CD14-positive monocyte (primary cell): ENCODE measurements at regions not wholly inside any gene's neighbourhood (a gene's known extent, or its start where the extent isn't known, plus 50 kb on each side); places are given as distances from the start of the nearest gene placed in this dataset.

Experiments
- DNase-seq, 3 donors: peaks; one replicate each; pipeline ENCODE4 v3.0.0-alpha.2; 2011 to 2022
- H2AFZ ChIP-seq: 2 replicates; pipeline ENCODE4 v1.6.0; 2012; ENCODE audit warnings: mild to moderate bottlenecking, low read depth, low read length, inconsistent platforms; ENCODE audit not compliant: insufficient read depth, poor library complexity, severe bottlenecking
- H3K27ac ChIP-seq, 2 donors: 1 replicate in 1 of 2; 2 replicates in 1 of 2; pipeline ENCODE4 v1.5.1; 2012 to 2013; ENCODE audit warnings: low read length in 2 of 2, control low read depth in 1 of 2, inconsistent platforms in 1 of 2, low read depth in 1 of 2, mild to moderate bottlenecking in 1 of 2
- H3K27me3 ChIP-seq, 2 donors: one replicate each; pipeline versions ENCODE4 v1.6.0 to v1.6.1; 2011 to 2013; ENCODE audit warnings: low read length in 2 of 2; ENCODE audit not compliant: control insufficient read depth in 2 of 2, insufficient read depth in 2 of 2
- H3K36me3 ChIP-seq, 2 donors: replicated peaks in 1 of 2; 1 replicate in 1 of 2; 2 replicates in 1 of 2; pipeline versions ENCODE4 v1.5.1 to v1.6.1; 2012 to 2013; ENCODE audit warnings: low read length in 2 of 2, control low read depth in 1 of 2, inconsistent platforms in 1 of 2, mild to moderate bottlenecking in 1 of 2; ENCODE audit not compliant: insufficient read depth in 2 of 2, control insufficient read depth in 1 of 2
- H3K4me1 ChIP-seq, 2 donors: 1 replicate in 1 of 2; 2 replicates in 1 of 2; pipeline versions ENCODE4 v1.5.1 to v1.6.1; 2012 to 2013; ENCODE audit warnings: low read length in 2 of 2, control low read depth in 1 of 2, inconsistent platforms in 1 of 2, mild to moderate bottlenecking in 1 of 2, moderate library complexity in 1 of 2; ENCODE audit not compliant: insufficient read depth in 2 of 2, control insufficient read depth in 1 of 2
- H3K4me2 ChIP-seq: replicated peaks from 2 replicates; pipeline ENCODE3; 2012; ENCODE audit warnings: low read length, moderate library complexity, mild to moderate bottlenecking; ENCODE audit not compliant: poor library complexity, severe bottlenecking; ENCODE audit errors: extremely low read depth
- H3K4me3 ChIP-seq, 3 experiments: fragments of 200-600 bp in 1 of 3; sonication (generic) in 1 of 3; replicated peaks in 1 of 3; 1 replicate in 2 of 3; 2 replicates in 1 of 3; pipeline ENCODE4 v1.5.1; 2011 to 2013; ENCODE audit warnings: low read length in 3 of 3, mild to moderate bottlenecking in 3 of 3, control low read depth in 2 of 3, low read depth in 2 of 3, inconsistent platforms in 1 of 3, moderate library complexity in 1 of 3
- H3K79me2 ChIP-seq: 2 replicates; pipeline ENCODE4 v1.6.0; 2012; ENCODE audit warnings: mild to moderate bottlenecking, control low read depth, inconsistent platforms, low read length, moderate library complexity; ENCODE audit not compliant: insufficient read depth
- H3K9ac ChIP-seq: 2 replicates; pipeline ENCODE4 v1.6.0; 2017; ENCODE audit warnings: low read length, mild to moderate bottlenecking; ENCODE audit not compliant: insufficient read depth, poor library complexity, severe bottlenecking
- H3K9me3 ChIP-seq, 2 donors: replicated peaks in 1 of 2; 1 replicate in 1 of 2; 2 replicates in 1 of 2; pipeline versions ENCODE4 v1.5.1 to v1.6.1; 2012 to 2013; ENCODE audit warnings: low read length in 2 of 2, control low read depth in 1 of 2; ENCODE audit not compliant: control insufficient read depth in 1 of 2, insufficient read depth in 1 of 2
- H4K20me1 ChIP-seq: 2 replicates; pipeline ENCODE4 v1.6.0; 2012; ENCODE audit warnings: mild to moderate bottlenecking, low read length, control low read depth, moderate library complexity; ENCODE audit not compliant: insufficient read depth
- H3K27ac Mint-ChIP-seq, 7 donors: one replicate each; pipeline ENCODE4 v1.8.0; 2020; ENCODE audit warnings: mild to moderate bottlenecking in 7 of 7, mixed read lengths in 7 of 7, moderate library complexity in 6 of 7, inconsistent platforms in 2 of 7
- H3K27me3 Mint-ChIP-seq, 3 donors: one replicate each; pipeline ENCODE4 v1.8.0; 2021 to 2022; ENCODE audit warnings: low read depth in 3 of 3, mild to moderate bottlenecking in 3 of 3, mixed read lengths in 3 of 3, moderate library complexity in 3 of 3, inconsistent platforms in 1 of 3
- H3K36me3 Mint-ChIP-seq, 2 donors: one replicate each; pipeline ENCODE4 v1.8.0; 2020; ENCODE audit warnings: mixed read lengths in 2 of 2, inconsistent platforms in 1 of 2, mild to moderate bottlenecking in 1 of 2
- H3K4me1 Mint-ChIP-seq: one replicate; pipeline ENCODE4 v1.8.0; 2020; ENCODE audit warnings: mild to moderate bottlenecking, mixed read lengths
- H3K4me3 Mint-ChIP-seq, 2 donors: one replicate each; pipeline ENCODE4 v1.8.0; 2020; ENCODE audit warnings: mild to moderate bottlenecking in 2 of 2, mixed read lengths in 2 of 2, moderate library complexity in 1 of 2
- H3K9me3 Mint-ChIP-seq, 7 donors: one replicate each; pipeline ENCODE4 v1.8.0; 2020 to 2022; ENCODE audit warnings: mixed read lengths in 7 of 7, mild to moderate bottlenecking in 6 of 7, moderate library complexity in 6 of 7, inconsistent platforms in 2 of 7
- WGBS: methylation state at CpG from one replicate; pipeline ENCODE4 v1.1.5; 2013; ENCODE audit warnings: missing lambda C conversion rate; ENCODE audit not compliant: insufficient coverage; 5-methylcytosine and 5-hydroxymethylcytosine counted together
- intact Hi-C, 2 donors: fragments of 100-400 bp; cut with micrococcal nuclease; formaldehyde crosslinking; loops; one replicate each; pipeline versions ENCODE4 v1.15.0 to v1.15.1; 2023
- TF ChIP-seq, protein P1 (sequence below): fragments of 200-600 bp; IDR thresholded peaks from one replicate; pipeline ENCODE4 v1.8.0; 2022; ENCODE audit warnings: antibody characterized with exemption, mild to moderate bottlenecking

DNA sequence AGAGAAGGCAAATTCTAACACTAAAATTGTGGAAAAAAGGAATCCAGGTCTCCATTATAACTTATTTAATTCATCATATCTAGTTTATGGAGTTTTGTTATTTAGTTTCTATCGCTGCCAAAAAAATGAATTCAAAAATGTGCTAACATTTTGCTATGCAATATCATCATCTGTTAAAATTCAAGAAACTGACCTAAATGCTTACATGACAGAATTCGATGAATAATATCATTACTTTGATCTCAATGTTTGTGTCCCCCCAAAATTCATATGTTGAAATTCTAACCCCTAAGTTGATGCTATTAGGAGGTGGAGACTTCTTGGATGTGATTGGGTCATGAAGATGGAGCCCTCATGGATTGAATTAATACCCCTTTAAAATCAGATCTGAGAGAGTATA, 775.0 kb downstream of the PCDH17 start:
- Histone ChIP-seq H3K4me3 (no peak overlapping the region), H3K79me2 (no peaks in the 10 kb centered on the region), H3K9me3 (peaks cover 8 to 15% of the 10 kb centered on the region in 2 donors), H3K9ac (no peak overlapping the region), H3K27ac (no peak overlapping the region), H2AFZ (no peak overlapping the region), H4K20me1 (no peaks in the 10 kb centered on the region), H3K27me3 (no peaks in the 10 kb centered on the region), H3K4me2 (no peak overlapping the region), H3K4me1 (no peaks in the 10 kb centered on the region), H3K36me3 (no peaks in the 10 kb centered on the region)
- Mint-ChIP-seq H3K4me1 (no peaks in the 10 kb centered on the region), H3K27ac (no peak overlapping the region), H3K36me3 (no peaks in the 10 kb centered on the region), H3K27me3 (no peaks in the 10 kb centered on the region), H3K9me3 (peaks cover 2 to 10% (median 6%) of the 10 kb centered on the region in 7 donors), H3K4me3 (no peak overlapping the region)
- WGBS: no CpG with 5 or more reads among the region's 2 CpGs
- TF ChIP-seq, protein P1, sequence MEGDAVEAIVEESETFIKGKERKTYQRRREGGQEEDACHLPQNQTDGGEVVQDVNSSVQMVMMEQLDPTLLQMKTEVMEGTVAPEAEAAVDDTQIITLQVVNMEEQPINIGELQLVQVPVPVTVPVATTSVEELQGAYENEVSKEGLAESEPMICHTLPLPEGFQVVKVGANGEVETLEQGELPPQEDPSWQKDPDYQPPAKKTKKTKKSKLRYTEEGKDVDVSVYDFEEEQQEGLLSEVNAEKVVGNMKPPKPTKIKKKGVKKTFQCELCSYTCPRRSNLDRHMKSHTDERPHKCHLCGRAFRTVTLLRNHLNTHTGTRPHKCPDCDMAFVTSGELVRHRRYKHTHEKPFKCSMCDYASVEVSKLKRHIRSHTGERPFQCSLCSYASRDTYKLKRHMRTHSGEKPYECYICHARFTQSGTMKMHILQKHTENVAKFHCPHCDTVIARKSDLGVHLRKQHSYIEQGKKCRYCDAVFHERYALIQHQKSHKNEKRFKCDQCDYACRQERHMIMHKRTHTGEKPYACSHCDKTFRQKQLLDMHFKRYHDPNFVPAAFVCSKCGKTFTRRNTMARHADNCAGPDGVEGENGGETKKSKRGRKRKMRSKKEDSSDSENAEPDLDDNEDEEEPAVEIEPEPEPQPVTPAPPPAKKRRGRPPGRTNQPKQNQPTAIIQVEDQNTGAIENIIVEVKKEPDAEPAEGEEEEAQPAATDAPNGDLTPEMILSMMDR: no peak
- intact Hi-C loops: no loop called here
- no peak for DNase-seq

GRCh38 chr13:58429917-58430316, 798.4 kb downstream of the PCDH17 start:
- Mint-ChIP-seq H3K27me3 (peaks cover 0 to 2% (median 0%) of the 10 kb centered on the region in 3 donors), H3K4me1 (no peaks in the 10 kb centered on the region), H3K4me3 (no peak overlapping the region), H3K9me3 (peaks cover 3 to 11% (median 7%) of the 10 kb centered on the region in 7 donors), H3K27ac (no peak overlapping the region), H3K36me3 (no peaks in the 10 kb centered on the region)
- no peak overlapping the region for H3K9ac ChIP-seq
- 83% methylated on average over 1 of the region's 2 CpGs for WGBS
- DNase-seq: no peak
- no peaks in the 10 kb centered on the region for H3K27me3 ChIP-seq
- no peak overlapping the region for H3K4me3 ChIP-seq
- TF ChIP-seq, protein P1: no peak
- H3K36me3 ChIP-seq: no peaks in the 10 kb centered on the region
- H2AFZ ChIP-seq: no peak overlapping the region
- H3K9me3 ChIP-seq: peaks cover 4 to 18% of the 10 kb centered on the region in 2 donors
- intact Hi-C loops: no loop called here
- no peaks in the 10 kb centered on the region for H3K79me2 ChIP-seq
- H3K4me2 ChIP-seq: no peak overlapping the region
- no peaks in the 10 kb centered on the region for H3K4me1 ChIP-seq
- no peak overlapping the region for H3K27ac ChIP-seq
- no peaks in the 10 kb centered on the region for H4K20me1 ChIP-seq
